CD8-positive, alpha-beta memory T cell (primary cell): ENCODE measurements at regions not wholly inside any gene's neighbourhood (a gene's known extent, or its start where the extent isn't known, plus 50 kb on each side); places are given as distances from the start of the nearest gene placed in this dataset.

Source experiments
- CTCF ChIA-PET: fragments of 350-600 bp; sonication (Branson Sonifier 250); formaldehyde crosslinking; loops from one replicate; lab custom pipeline; 2021; ENCODE audit warnings: antibody characterized with exemption; lab: Charles Lee
- POLR2A ChIA-PET: fragments of 350-600 bp; sonication (Branson Sonifier 250); formaldehyde crosslinking; loops from one replicate; lab custom pipeline; 2021; ENCODE audit warnings: antibody characterized with exemption; lab: Charles Lee
- DNase-seq, 5 donors: peaks; one replicate each; pipeline versions ENCODE4 v3.0.0 to v3.0.0-alpha.2; 2020 to 2022; ENCODE audit warnings: mixed read lengths in 1 of 5
- H3K27ac ChIP-seq: one replicate; pipeline ENCODE4 v1.7.0; 2013; ENCODE audit warnings: low read depth, mild to moderate bottlenecking, low read length, moderate library complexity
- H3K27me3 ChIP-seq: 2 replicates; pipeline ENCODE4 v1.7.0; 2013; ENCODE audit warnings: low read length, mild to moderate bottlenecking; ENCODE audit not compliant: insufficient read depth, poor library complexity, severe bottlenecking
- H3K36me3 ChIP-seq: 2 replicates; pipeline ENCODE4 v1.7.0; 2013; ENCODE audit warnings: mild to moderate bottlenecking, low read length, moderate library complexity; ENCODE audit not compliant: insufficient read depth
- H3K4me1 ChIP-seq: 2 replicates; pipeline ENCODE4 v1.7.0; 2013; ENCODE audit warnings: mild to moderate bottlenecking, low read length, moderate library complexity; ENCODE audit not compliant: insufficient read depth
- H3K4me3 ChIP-seq: 2 replicates; pipeline ENCODE4 v1.7.0; 2013; ENCODE audit warnings: mild to moderate bottlenecking, low read length
- H3K9me3 ChIP-seq: 2 replicates; pipeline ENCODE4 v1.7.0; 2013; ENCODE audit warnings: mild to moderate bottlenecking, low read length
- H3K27ac Mint-ChIP-seq, 8 donors: one replicate each; pipeline ENCODE4 v1.8.0; 2020 to 2021; ENCODE audit warnings: mixed read lengths in 8 of 8, mild to moderate bottlenecking in 6 of 8, inconsistent platforms in 3 of 8, moderate library complexity in 3 of 8
- H3K27me3 Mint-ChIP-seq, 2 donors: one replicate each; pipeline ENCODE4 v1.8.0; 2020 to 2021; ENCODE audit warnings: mixed read lengths in 2 of 2, mild to moderate bottlenecking in 1 of 2, moderate library complexity in 1 of 2
- H3K36me3 Mint-ChIP-seq, 3 donors: one replicate each; pipeline ENCODE4 v1.8.0; 2020 to 2021; ENCODE audit warnings: mixed read lengths in 3 of 3, inconsistent platforms in 1 of 3, mild to moderate bottlenecking in 1 of 3
- H3K4me1 Mint-ChIP-seq, 3 donors: one replicate each; pipeline ENCODE4 v1.8.0; 2020 to 2021; ENCODE audit warnings: mixed read lengths in 3 of 3, inconsistent platforms in 1 of 3, mild to moderate bottlenecking in 1 of 3
- H3K4me3 Mint-ChIP-seq, 7 donors: one replicate each; pipeline ENCODE4 v1.8.0; 2020 to 2021; ENCODE audit warnings: mixed read lengths in 7 of 7, mild to moderate bottlenecking in 6 of 7, moderate library complexity in 4 of 7, inconsistent platforms in 2 of 7
- H3K9me3 Mint-ChIP-seq, 5 donors: one replicate each; pipeline ENCODE4 v1.8.0; 2020 to 2022; ENCODE audit warnings: mixed read lengths in 5 of 5, mild to moderate bottlenecking in 3 of 5, moderate library complexity in 2 of 5, inconsistent platforms in 1 of 5

DNA sequence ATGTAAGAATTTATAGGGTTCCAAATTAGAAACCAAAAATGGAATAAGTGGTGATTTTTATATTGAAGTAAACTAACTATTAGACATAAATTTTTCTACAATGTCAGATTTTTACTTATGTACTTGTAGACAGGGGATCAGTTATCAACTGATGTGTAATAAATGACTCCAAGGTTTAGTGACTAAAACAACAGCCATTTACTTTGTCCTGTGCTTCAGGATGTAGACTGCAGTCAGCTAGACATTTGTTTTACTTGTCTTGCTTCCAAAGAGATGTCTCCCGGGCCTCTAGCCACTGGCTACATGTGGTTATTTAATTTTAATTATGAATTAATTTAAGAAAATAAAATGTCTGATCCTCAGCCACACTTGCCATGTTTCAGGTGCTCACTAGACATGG lies 249.7 kb upstream of the IGFBP3 start:
- H3K9me3 ChIP-seq, result no peaks in the 10 kb centered on the region
- H3K36me3 ChIP-seq, result no peaks in the 10 kb centered on the region
- no peaks in the 10 kb centered on the region for H3K27me3 ChIP-seq
- Mint-ChIP-seq H3K9me3 (peaks cover 0 to 3% (median 2%) of the 10 kb centered on the region in 5 donors), H3K4me1 (no peaks in the 10 kb centered on the region), H3K4me3 (no peak overlapping the region), H3K27ac (no peak overlapping the region), H3K27me3 (no peaks in the 10 kb centered on the region), H3K36me3 (no peaks in the 10 kb centered on the region)
- no peak overlapping the region for H3K4me3 ChIP-seq
- H3K27ac ChIP-seq, result no peak overlapping the region
- H3K4me1 ChIP-seq, result no peaks in the 10 kb centered on the region
- CTCF ChIA-PET, result no interaction called here
- no peak for DNase-seq
- POLR2A ChIA-PET, result no interaction called here

DNA sequence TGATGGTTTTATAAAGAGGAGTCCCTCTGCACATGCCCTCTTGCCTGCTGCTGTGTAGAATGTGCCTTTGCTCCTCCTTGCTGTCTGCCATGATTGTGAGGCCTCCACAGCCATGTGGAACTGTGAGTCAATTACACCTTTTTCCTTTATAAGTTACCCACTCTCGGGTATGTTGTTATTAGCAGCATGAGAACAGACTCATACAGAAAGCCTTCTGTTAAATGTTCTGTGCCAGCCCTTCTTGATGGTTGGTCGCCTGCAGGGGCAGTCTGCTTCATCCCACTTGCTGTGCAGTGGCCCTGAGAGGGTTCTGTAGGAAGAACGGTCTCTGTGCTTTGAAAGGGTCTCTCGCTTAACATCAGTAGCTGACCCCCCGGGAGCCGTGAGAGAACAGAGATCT lies 248.9 kb upstream of the IGFBP3 start:
- Histone ChIP-seq H3K27me3 (no peaks in the 10 kb centered on the region), H3K36me3 (no peaks in the 10 kb centered on the region), H3K4me1 (no peaks in the 10 kb centered on the region), H3K9me3 (no peaks in the 10 kb centered on the region), H3K27ac (no peak overlapping the region), H3K4me3 (no peak overlapping the region)
- Mint-ChIP-seq H3K27me3 (no peaks in the 10 kb centered on the region), H3K4me1 (no peaks in the 10 kb centered on the region), H3K4me3 (no peak overlapping the region), H3K36me3 (no peaks in the 10 kb centered on the region), H3K9me3 (peaks cover 0 to 3% (median 2%) of the 10 kb centered on the region in 5 donors), H3K27ac (no peak overlapping the region)
- CTCF ChIA-PET, result no interaction called here
- no peak for DNase-seq
- POLR2A ChIA-PET, result no interaction called here

DNA sequence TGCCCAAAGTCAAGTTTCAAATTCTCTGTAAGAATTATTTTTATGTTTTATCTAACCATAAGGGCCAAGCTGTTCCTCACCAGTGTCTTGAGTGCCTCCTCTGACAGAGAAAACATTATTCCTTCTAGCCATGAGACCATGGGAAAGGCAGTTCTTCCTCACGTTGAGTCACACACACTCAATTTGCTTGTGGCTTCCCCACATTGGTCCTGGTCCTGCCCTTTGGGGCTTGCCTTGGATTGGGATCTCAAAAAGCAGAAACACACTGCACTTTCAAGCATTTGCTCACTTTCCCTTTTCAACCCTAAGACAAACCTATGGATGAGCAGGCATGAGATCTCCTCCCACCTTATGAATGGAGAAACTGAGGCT lies 248.3 kb upstream of the IGFBP3 start:
- DNase-seq, result no peak
- Mint-ChIP-seq H3K4me1 (no peaks in the 10 kb centered on the region), H3K36me3 (no peaks in the 10 kb centered on the region), H3K4me3 (no peak overlapping the region), H3K27me3 (no peaks in the 10 kb centered on the region), H3K27ac (no peak overlapping the region), H3K9me3 (peaks cover 0 to 3% (median 2%) of the 10 kb centered on the region in 5 donors)
- ChIA-PET CTCF (no interaction called here), POLR2A (no interaction called here)
- no peaks in the 10 kb centered on the region for H3K9me3 ChIP-seq
- no peaks in the 10 kb centered on the region for H3K4me1 ChIP-seq
- no peak overlapping the region for H3K27ac ChIP-seq
- H3K27me3 ChIP-seq, result no peaks in the 10 kb centered on the region
- no peak overlapping the region for H3K4me3 ChIP-seq
- H3K36me3 ChIP-seq, result no peaks in the 10 kb centered on the region

DNA sequence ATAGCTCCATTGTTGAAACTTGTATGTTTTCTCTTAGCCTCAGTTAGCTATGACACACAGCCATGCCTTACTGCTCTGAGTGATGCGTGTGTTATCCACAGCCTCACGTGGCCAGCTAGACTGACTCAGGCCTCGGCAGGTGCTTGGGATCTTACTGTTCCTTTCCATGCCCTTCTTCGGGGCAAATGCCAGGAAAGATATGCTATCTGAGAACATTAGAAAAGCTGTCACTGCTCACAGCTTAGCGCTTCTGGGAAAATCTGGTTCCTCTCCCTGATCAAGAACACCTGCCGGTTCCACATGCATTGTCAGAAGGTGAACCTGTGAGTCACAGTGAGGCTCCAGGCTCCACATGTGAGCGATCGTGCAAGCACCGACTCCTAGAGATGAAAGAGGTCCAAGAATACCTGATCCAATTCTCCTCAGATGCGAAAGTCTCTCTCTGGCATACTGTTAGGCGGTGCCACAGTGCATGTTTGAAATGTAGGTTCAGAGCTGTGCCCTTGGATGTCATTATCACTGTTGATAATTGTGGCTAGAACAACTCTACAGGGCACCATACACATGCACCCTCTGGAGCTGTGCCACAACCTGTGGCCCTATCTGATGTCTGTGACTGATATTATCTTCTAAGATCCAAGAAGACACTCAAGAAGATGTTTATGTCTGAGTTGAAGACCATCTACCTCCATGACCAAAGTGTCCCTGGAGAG lies 247.8 kb upstream of the IGFBP3 start:
- Histone ChIP-seq H3K27ac (no peak overlapping the region), H3K4me3 (no peak overlapping the region), H3K4me1 (no peaks in the 10 kb centered on the region), H3K9me3 (no peaks in the 10 kb centered on the region), H3K27me3 (no peaks in the 10 kb centered on the region), H3K36me3 (no peaks in the 10 kb centered on the region)
- Mint-ChIP-seq H3K27me3 (no peaks in the 10 kb centered on the region), H3K4me3 (no peak overlapping the region), H3K36me3 (no peaks in the 10 kb centered on the region), H3K9me3 (peaks cover 0 to 3% (median 2%) of the 10 kb centered on the region in 5 donors), H3K27ac (no peak overlapping the region), H3K4me1 (no peaks in the 10 kb centered on the region)
- no peak for DNase-seq
- POLR2A ChIA-PET, result no interaction called here
- CTCF ChIA-PET, result no interaction called here

DNA sequence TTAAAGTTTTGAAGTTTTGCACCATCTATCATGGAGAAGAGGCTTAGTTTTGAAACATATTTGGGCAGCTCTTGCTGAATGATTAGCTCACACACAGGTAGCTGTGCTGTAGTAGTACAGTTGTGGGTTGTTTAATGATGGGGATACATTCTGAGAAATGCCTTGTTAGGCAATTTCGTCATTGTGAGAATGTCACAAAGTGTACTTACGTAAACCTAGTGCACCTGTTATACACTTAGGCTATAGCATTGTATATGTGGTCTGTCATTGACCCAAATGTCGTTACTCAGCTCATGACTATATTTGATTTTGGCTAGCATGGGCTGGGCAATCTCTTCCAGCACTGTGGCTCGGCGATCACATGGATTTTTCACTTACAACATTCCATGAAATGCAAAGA lies 247.2 kb upstream of the IGFBP3 start:
- Histone ChIP-seq H3K4me1 (no peaks in the 10 kb centered on the region), H3K27me3 (no peaks in the 10 kb centered on the region), H3K27ac (no peak overlapping the region), H3K9me3 (no peaks in the 10 kb centered on the region), H3K4me3 (no peak overlapping the region), H3K36me3 (no peaks in the 10 kb centered on the region)
- Mint-ChIP-seq H3K27me3 (no peaks in the 10 kb centered on the region), H3K36me3 (no peaks in the 10 kb centered on the region), H3K4me1 (no peaks in the 10 kb centered on the region), H3K27ac (no peak overlapping the region), H3K9me3 (peaks cover 0 to 4% (median 2%) of the 10 kb centered on the region in 5 donors), H3K4me3 (no peak overlapping the region)
- CTCF ChIA-PET, result no interaction called here
- POLR2A ChIA-PET, result no interaction called here
- DNase-seq, result no peak

DNA sequence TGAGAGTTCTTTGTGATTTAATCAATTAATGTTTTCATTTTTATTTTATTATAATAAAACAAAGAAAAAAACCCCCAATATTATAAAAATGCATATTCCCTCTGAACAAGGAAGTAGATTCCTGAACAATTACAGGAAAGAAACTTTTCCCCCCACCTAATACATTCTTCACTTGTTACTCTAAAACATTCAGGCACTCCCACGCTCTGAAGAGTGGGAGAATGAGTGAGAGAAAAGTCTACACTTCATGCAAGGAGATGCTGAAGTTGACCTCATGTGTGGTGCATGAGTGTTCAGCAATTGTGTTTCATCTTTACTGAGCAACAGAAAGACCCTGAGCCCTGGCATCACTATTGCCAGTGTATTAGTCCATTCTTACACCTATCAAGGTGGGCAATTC lies 244.2 kb upstream of the IGFBP3 start:
- H3K36me3 Mint-ChIP-seq, result no peaks in the 10 kb centered on the region
- ChIA-PET CTCF (no interaction called here), POLR2A (no interaction called here)
- H3K27ac ChIP-seq, result no peak overlapping the region
- no peaks in the 10 kb centered on the region for H3K4me1 Mint-ChIP-seq
- no peaks in the 10 kb centered on the region for H3K36me3 ChIP-seq
- no peaks in the 10 kb centered on the region for H3K4me1 ChIP-seq
- no peak overlapping the region for H3K27ac Mint-ChIP-seq
- peaks cover 0 to 6% (median 2%) of the 10 kb centered on the region in 5 donors for H3K9me3 Mint-ChIP-seq
- no peak overlapping the region for H3K4me3 Mint-ChIP-seq
- H3K9me3 ChIP-seq, result no peaks in the 10 kb centered on the region
- DNase-seq, result no peak
- no peak overlapping the region for H3K4me3 ChIP-seq
- no peaks in the 10 kb centered on the region for H3K27me3 ChIP-seq
- no peaks in the 10 kb centered on the region for H3K27me3 Mint-ChIP-seq

DNA sequence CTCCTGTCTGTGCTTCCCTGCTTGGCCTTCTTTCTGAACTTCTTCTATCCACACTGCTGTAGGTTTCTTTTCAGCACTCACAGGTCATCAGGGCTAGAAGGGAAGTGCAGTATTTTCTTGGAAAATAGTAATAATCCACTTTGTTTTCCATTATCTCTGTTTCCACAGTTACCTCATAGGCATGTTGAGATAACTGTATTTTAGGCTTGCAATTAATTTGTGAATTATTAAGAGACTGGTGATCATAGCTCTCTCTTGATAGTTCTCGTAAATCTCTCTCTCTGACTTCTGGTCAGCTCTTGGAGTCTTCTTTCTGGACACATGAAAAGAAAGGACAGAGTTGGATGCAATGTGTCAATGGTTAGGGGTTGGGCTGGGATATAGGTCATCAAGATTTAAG lies 243.6 kb upstream of the IGFBP3 start:
- H3K9me3 Mint-ChIP-seq, result peaks cover 0 to 3% (median 2%) of the 10 kb centered on the region in 5 donors
- H3K27me3 Mint-ChIP-seq, result no peaks in the 10 kb centered on the region
- no peaks in the 10 kb centered on the region for H3K4me1 Mint-ChIP-seq
- Histone ChIP-seq H3K4me1 (no peaks in the 10 kb centered on the region), H3K36me3 (no peaks in the 10 kb centered on the region), H3K9me3 (no peaks in the 10 kb centered on the region), H3K27ac (no peak overlapping the region), H3K27me3 (no peaks in the 10 kb centered on the region), H3K4me3 (no peak overlapping the region)
- H3K27ac Mint-ChIP-seq, result no peak overlapping the region
- DNase-seq, result no peak
- no peaks in the 10 kb centered on the region for H3K36me3 Mint-ChIP-seq
- ChIA-PET CTCF (no interaction called here), POLR2A (no interaction called here)
- no peak overlapping the region for H3K4me3 Mint-ChIP-seq

DNA sequence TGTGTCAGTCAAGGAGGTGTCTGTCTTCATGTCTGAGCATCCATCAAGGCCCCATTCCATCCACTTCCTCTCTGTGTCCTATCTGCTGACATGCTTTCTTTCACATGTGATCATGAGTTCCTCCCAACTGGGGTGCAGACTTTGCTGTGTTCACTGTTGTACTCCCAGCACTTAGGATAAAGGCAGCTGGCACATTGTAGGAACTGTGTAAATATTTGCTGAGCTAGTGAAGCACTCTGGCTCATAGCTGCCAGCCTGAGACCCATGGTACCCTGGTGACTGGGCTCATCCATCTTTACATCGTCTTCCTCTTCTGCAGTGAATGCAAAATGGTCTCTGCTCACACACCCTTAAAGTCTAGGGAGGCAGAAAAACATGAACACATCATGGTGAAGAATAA lies 242.2 kb upstream of the IGFBP3 start:
- H3K36me3 Mint-ChIP-seq, result no peaks in the 10 kb centered on the region
- H3K4me1 Mint-ChIP-seq, result no peaks in the 10 kb centered on the region
- DNase-seq, result no peak
- Histone ChIP-seq H3K36me3 (no peaks in the 10 kb centered on the region), H3K4me1 (no peaks in the 10 kb centered on the region), H3K27me3 (no peaks in the 10 kb centered on the region), H3K4me3 (no peak overlapping the region), H3K27ac (no peak overlapping the region), H3K9me3 (no peaks in the 10 kb centered on the region)
- no peak overlapping the region for H3K27ac Mint-ChIP-seq
- POLR2A ChIA-PET, result no interaction called here
- CTCF ChIA-PET, result no interaction called here
- no peak overlapping the region for H3K4me3 Mint-ChIP-seq
- no peaks in the 10 kb centered on the region for H3K27me3 Mint-ChIP-seq
- H3K9me3 Mint-ChIP-seq, result peaks cover 0 to 3% (median 2%) of the 10 kb centered on the region in 5 donors
